GM19099 (cell line): ENCODE measurements at regions not wholly inside any gene's neighbourhood (a gene's known extent, or its start where the extent isn't known, plus 50 kb on each side); places are given as distances from the start of the nearest gene placed in this dataset.

ENCODE experiments used
- POLR2A ChIP-seq: IDR thresholded peaks from 3 replicates; pipeline ENCODE4 v1.6.1; 2011; ENCODE audit warnings: low read depth; ENCODE audit not compliant: insufficient read length; ENCODE audit errors: extremely low read depth

DNA sequence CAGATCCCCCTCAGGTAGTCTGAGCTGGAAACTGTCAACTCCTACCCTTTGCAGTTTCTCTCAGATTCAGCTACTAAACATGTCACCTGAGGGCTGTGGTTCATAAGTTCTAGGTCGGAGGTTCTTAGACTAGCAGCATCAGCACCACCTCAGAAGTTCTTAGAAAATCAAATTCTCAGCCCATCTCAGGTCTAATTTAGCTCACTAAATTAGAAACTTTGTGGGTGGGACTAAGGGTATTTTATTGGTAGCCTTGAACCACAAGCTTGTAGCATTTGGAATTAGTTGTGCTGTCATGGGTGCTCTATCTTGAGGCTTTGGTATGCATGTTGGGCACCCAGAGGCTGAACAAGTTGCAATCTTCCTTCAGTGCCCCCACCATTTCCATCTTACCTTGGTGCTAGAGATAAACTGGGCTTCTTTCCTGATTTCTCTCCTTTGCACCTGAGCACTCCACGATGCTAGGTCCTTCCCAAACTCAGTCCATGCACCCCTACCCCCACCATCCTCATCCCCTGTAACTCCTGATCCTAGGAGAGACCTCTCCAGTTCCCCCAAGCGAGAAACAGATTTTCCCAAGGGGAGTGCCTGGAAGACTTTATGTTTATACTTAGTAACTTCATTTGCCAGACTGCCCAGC is 54.2 kb downstream of the S1PR1 start:
- TF ChIP-seq POLR2A, result no peak

GRCh38 chr1:101291562-101292380 is 55.0 kb downstream of the S1PR1 start:
- no peak for TF ChIP-seq POLR2A

DNA sequence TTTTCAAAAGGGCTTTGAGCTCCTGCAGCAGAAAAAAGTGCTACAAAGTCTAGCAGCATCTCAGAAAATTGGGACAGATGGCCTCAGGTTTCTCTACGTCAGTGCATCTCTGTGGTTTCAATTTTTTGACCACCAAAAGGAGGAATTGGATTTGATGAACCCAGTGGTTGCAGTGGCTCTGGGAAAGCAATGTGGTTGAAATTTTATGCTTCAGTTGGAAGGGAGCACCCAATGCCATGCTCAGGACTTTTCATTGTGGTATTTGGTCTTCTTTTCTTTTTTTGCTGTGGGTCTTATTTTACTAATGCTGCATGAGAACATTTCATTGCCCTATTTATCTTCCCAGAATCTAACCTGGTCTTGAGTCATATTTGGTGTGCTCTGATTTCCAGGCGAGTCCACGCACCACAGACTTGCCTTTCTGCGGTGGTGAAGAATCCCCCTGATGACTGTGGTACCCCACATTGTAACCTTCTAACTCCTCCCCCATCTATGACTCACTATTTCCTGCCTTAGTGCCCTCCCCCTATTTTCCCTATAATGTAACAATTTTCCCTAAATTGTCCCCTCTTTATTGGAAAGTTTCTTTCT is 56.7 kb downstream of the S1PR1 start:
- no peak for TF ChIP-seq POLR2A

- no peak for TF ChIP-seq POLR2A
Observed at GRCh38 chr1:101295209-101295608, 58.4 kb downstream of the S1PR1 start.

GRCh38 chr1:101298663-101299062 is 61.8 kb downstream of the S1PR1 start:
- no peak for TF ChIP-seq POLR2A

GRCh38 chr1:101299141-101299540 is 62.3 kb downstream of the S1PR1 start:
- TF ChIP-seq POLR2A, result no peak

- TF ChIP-seq POLR2A, result no peak
Observed at GRCh38 chr1:101299710-101300109, 62.9 kb downstream of the S1PR1 start.

DNA sequence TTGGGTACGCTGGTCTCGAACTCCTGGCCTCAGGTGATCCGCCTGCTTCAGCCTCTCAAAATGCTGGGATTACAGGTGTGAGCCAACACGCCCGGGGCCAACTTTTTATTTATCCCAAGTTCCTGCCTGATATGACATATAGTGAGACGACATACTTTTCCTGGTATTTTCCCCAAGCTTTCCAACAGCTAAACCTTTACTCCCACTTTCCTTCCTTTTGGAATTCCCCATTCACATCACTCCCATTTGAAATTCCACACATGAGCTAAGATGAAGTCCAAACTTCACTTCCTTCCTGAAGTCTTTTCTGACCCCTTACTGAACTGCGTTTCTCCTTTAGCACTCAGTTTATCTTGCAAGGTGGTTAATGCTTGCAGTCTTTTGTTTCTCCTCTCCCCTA is 64.1 kb downstream of the S1PR1 start:
- no peak for TF ChIP-seq POLR2A

DNA sequence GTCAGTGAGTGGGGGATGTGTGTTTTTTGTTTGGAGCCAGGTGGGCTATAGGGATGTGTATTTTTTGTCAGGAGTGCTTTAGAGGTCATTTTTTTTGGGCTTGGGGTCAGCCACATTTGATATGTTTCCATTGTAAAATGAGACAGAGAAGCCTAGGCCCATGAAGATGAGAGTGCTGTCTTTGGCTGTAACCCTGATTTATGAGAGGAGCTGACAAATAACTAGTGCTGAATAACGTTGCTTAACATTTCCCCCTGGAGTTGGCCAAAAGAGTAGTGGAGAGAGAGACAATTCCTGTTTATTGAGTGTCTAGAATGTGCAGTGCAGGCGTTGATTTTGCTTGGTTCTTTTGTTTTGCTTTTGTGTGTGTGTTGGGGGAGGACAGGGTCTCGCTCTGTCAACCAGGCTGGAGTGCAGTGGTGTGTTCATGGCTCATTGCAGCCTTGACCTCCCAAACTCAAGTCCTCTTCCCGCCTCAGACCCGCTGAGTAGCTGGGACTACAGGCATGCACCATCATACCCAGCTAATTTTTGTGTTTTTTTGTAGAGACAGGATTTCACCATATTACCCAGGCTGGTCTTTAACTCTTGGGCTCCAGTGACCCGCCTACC is 64.7 kb downstream of the S1PR1 start:
- no peak for TF ChIP-seq POLR2A

- no peak for TF ChIP-seq POLR2A
Observed at GRCh38 chr1:101302831-101303511, 66.2 kb downstream of the S1PR1 start.

DNA sequence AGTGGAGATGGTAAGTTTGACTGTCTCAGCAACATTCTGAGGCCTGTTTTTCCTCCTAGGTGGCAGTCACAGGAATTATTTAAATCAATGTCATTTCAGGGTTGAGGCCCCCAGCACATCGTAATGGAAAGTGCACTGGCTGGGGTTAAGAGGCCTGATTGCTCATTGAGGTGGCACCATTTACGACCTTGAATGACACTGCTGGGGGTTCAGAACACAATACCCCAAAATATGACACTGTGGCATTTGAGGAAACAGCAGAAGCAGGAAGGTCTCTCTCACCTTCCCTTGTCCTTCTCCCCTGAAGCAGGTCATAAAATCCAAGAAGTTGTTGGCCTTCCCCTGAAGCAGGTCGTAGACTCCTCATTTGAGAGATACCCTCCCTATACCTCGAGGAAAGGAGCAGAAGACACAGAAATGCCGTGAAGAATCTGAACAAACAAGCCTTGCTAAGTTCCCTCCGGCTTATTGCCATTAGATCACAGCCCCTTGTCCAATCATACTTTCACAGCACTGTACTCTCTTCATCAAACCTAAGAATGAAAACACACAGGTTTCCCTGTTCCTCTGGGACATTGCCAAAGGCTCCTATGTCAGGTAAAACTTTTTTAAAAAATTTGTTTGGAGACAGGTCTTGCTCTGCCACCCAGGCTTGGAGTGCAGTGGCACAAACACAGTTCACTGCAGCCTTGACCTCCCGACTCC is 71.3 kb downstream of the S1PR1 start:
- TF ChIP-seq POLR2A, result peak; percentile 13

DNA sequence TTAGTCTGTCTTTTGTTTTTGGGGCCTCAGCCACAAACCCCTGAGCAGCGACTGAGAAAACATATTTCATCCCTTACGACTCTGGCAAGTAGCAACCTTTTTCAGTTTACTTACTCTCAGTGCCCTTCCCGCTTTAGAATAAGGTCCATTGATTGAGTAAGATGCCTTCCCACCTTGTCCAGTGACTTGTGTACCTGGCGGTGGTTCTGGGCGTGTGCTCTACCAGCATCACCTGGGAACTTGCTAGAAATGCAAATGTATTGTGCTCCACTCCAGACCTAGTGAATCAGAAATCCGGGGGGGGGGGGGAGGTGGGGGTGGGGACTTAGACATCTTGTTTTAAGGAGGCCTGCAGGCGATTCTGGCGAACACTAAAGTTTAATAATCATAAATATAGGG is 72.1 kb downstream of the S1PR1 start:
- TF ChIP-seq POLR2A, result no peak

DNA sequence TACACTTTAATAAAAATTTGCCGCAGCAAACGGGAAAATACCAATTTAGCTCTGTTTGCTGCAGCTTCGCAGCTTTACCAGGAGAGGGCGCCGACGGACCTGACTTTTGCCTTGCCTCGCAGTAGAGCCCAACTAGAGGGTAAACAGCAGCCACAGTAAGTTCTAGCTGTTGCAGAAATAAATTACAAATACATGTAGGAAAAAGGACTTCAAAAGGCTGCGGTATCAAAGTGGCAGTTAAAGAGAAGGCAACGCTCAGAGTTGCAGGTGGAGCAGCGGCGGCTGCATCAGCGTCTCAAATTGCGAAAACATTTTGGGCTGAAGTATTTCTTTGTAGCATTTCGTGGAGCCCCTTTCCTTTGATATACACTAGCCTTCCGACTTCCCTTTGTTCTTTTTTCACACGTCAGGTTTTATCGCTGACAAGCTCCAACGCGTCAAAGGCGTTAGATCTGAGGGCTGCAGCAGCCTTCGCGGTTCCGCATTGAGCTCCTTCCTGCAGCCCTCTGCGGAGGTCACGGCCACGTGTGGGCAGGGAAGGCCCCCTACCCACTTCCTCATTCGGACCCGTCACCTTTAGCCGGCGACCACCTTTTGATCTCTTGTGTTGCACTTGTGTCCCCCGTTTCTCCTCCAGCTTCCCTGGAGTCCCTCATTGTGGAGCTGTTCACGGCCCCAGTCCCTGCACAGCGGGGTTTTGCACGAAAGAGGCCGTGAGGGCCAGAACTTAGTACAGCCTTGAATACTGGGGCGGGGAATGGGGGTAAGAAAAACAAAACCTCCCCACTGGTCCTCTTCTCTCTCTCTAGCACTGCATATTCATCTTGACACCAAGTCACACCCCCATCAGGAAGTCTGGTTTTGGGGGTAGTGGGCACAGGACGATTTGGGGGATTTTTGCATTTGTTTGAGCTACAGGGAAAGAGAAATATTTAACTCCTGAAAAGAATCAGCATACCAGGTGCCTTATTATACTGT is 72.8 kb downstream of the S1PR1 start:
- peak; percentile 50 for TF ChIP-seq POLR2A
